ENCODE measurements at regions not wholly inside any gene's neighbourhood (a gene's known extent, or its start where the extent isn't known, plus 50 kb on each side); places are given as distances from the start of the nearest gene placed in this dataset.

DNA sequence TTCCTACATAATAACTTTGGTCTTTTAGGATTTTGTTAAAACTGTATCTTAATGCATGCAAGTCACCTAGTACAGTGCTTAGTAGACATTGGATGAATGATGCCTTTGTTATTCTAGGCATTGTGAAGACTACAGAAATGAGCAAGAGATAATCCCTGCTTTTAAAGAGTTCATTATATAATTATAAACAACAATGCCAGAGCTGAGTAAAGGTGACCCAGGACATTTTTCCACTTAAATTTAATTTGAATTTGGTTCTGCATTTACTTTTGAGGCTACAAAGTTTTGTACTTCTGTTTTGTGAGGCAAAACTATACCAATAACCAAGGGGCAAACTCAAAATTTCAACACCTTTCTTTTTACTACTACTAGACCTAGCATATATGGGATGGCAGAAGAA lies 182.0 kb upstream of the SESN3 start:
- TF ChIP-seq ZC3H10 (CRISPR knock-in tag; IDR thresholded peaks at IDR 0.05), result no peak
- no peak for TF ChIP-seq SNAI2 (CRISPR knock-in tag; IDR thresholded peaks at IDR 0.05)

Measured in SK-N-SH treated with all-trans-retinoic acid at 6 μM for 48 hours (cell line).